ENCODE measurements at regions not wholly inside any gene's neighbourhood (a gene's known extent, or its start where the extent isn't known, plus 50 kb on each side); places are given as distances from the start of the nearest gene placed in this dataset.
"Not testable (repeated sequence)": the region's sequence is repeated elsewhere in the genome, so short reads cannot be mapped to it uniquely, and the experiment has no call there.

DNA sequence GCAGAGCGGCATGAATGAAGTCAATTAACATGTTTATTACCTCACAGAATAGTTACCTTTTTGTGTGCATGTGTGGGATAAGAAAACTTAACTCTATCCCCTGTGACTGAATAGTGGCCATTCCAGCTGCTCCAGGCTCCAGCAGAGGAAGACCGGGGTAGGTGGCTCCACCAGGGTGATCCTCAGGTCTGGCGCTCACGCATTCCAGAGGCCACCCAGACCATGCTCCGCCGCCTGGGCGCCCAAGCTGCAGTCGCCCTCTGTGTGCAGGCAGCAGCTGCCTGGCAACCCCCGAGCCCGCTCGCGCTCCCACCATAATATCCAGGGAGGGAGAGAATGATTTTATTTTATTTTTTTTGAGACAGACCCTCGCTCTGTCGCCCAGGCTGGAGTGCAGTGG, 1474.5 kb upstream of the TPTE start:
- not testable (repeated sequence) for DNase-seq (ENCODE audit: low read depth)

DNA sequence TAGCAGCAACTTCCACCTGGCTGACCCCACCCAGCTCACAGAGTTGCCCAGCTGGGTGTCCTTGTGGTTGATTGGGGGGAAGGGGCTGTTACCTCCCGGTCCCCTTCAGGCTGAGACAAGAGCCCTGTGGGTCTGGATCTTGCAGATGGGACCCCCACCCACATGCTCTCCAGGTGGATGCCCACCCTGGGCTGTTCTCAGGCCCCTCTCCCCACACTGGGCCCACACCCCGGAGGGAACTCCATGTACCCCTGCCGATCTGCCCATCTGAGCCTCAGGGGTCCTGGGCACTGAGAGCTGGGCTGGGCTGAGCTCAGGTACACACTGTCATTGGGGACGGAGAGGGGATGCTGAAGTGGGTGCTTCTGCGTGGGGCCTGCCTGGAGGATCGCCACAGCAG, 1453.9 kb upstream of the TPTE start:
- not testable (repeated sequence) for DNase-seq (ENCODE audit: low read depth)

GRCh38 chr21:9068622-9069021, 1452.8 kb upstream of the TPTE start:
- not testable (repeated sequence) for DNase-seq (ENCODE audit: low read depth)

- DNase-seq (ENCODE audit: low read depth): not testable (repeated sequence)
These were observed 1450.7 kb upstream of the TPTE start for GRCh38 chr21:9070703-9071102.

- DNase-seq (ENCODE audit: low read depth): not testable (repeated sequence)
These were observed 1448.4 kb upstream of the TPTE start for GRCh38 chr21:9073010-9073409.

GRCh38 chr21:9074772-9075171, 1446.6 kb upstream of the TPTE start:
- not testable (repeated sequence) for DNase-seq (ENCODE audit: low read depth)

GRCh38 chr21:9083091-9083826, 1438.1 kb upstream of the TPTE start:
- DNase-seq (ENCODE audit: low read depth): not testable (repeated sequence)

DNA sequence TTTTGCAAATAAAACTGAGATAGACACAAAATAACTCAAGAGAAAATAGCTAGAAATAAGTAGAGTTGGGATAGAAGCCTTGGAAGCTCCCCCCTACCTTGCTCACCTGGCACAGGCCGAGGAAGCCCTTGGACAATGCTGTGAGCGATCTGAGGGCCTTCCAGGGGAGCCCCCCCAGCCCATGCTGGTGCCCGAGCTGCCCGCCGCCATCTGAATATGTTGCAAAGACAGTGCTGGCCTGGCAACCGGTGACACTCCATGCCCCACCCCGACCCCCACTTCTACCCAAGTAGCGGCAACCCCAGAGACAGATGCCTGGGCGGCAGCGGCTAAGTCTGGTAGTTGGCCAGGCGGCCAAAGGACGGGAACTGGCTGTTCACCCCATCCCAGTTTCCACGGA, 1435.1 kb upstream of the TPTE start:
- DNase-seq (ENCODE audit: low read depth): not testable (repeated sequence)

GRCh38 chr21:9087816-9088215, 1433.6 kb upstream of the TPTE start:
- DNase-seq (ENCODE audit: low read depth): not testable (repeated sequence)

- not testable (repeated sequence) for DNase-seq (ENCODE audit: low read depth)
These were observed 1391.6 kb upstream of the TPTE start for GRCh38 chr21:9129741-9130140.

DNA sequence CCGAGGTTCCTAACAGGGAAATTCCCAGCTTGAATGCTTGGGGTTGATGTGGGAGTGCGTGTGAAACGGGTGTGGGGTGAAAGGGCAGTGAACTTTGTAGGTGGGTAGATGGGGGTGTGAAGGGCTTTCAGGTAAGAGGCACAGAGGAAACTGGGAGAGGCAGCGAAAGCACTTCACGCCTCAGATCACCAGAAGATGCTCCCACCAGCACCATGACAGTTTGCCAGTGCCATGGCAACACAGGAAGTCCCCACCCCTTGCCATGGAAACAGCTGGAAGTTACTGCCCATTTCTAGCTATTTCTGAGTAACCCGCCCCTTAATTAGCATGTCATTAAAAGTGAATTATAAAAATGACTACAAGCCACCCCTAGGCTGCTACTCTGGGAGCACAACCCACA, 1390.6 kb upstream of the TPTE start:
- not testable (repeated sequence) for DNase-seq (ENCODE audit: low read depth)
